ENCODE measurements at regions not wholly inside any gene's neighbourhood (a gene's known extent, or its start where the extent isn't known, plus 50 kb on each side); places are given as distances from the start of the nearest gene placed in this dataset.

GRCh38 chr17:56737421-56738161 lies 96.1 kb downstream of the C17orf67 start (continued):
- TF ChIP-seq CHD7 (IDR thresholded peaks at IDR 0.05; ENCODE audit: insufficient replicate concordance, low read length) = no peak
- no peak for TF ChIP-seq KDM4A (IDR thresholded peaks at IDR 0.05; ENCODE audit: low read depth, low read length, severe bottlenecking)
- TF ChIP-seq SIX5 (IDR thresholded peaks at IDR 0.05; ENCODE audit: low read depth, low read length) = no peak
- TF ChIP-seq CTBP2 (IDR thresholded peaks at IDR 0.05; ENCODE audit: borderline replicate concordance, insufficient read depth, insufficient read length, low read length) = no peak
- no peak for TF ChIP-seq GTF2F1 (IDR thresholded peaks at IDR 0.05; ENCODE audit: borderline replicate concordance, low read depth, low read length)
- no peak for TF ChIP-seq CBX8 (IDR thresholded peaks at IDR 0.05; ENCODE audit: borderline replicate concordance, low read depth, low read length)
- no peak for TF ChIP-seq NANOG (IDR thresholded peaks at IDR 0.05; ENCODE audit: insufficient read depth, low read depth, low read length, poor library complexity, severe bottlenecking)
- no peak for TF ChIP-seq ASH2L (IDR thresholded peaks at IDR 0.05; ENCODE audit: low read length)
- no peak for TF ChIP-seq HDAC6 (IDR thresholded peaks at IDR 0.05; ENCODE audit: low read depth, low read length)
- TF ChIP-seq, protein P1, sequence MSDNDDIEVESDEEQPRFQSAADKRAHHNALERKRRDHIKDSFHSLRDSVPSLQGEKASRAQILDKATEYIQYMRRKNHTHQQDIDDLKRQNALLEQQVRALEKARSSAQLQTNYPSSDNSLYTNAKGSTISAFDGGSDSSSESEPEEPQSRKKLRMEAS (IDR thresholded peaks at IDR 0.05) = no peak
